Fibroblast of skin of back (primary cell): ENCODE measurements at regions not wholly inside any gene's neighbourhood (a gene's known extent, or its start where the extent isn't known, plus 50 kb on each side); places are given as distances from the start of the nearest gene placed in this dataset.
"Not testable (repeated sequence)": the region's sequence is repeated elsewhere in the genome, so short reads cannot be mapped to it uniquely, and the experiment has no call there.

Source experiments
- DNase-seq: peaks from one replicate; pipeline ENCODE4 v3.0.0-alpha.2; 2013

GRCh38 chr13:21228738-21229137 lies 52.3 kb downstream of the MRPL57 start:
- no peak for DNase-seq

- no peak for DNase-seq
Measured at GRCh38 chr13:21229241-21230024, 53.0 kb downstream of the MRPL57 start.

- DNase-seq: no peak
Measured at GRCh38 chr13:21230516-21230915, 54.1 kb downstream of the MRPL57 start.

- peak; percentile 10 for DNase-seq
Measured at GRCh38 chr13:21231426-21231940, 55.0 kb downstream of the MRPL57 start.

GRCh38 chr13:21232196-21232595 lies 55.7 kb downstream of the MRPL57 start:
- no peak for DNase-seq

- no peak for DNase-seq
Measured at GRCh38 chr13:21232599-21232998, 56.1 kb downstream of the MRPL57 start.

GRCh38 chr13:21233086-21233485 lies 56.6 kb downstream of the MRPL57 start:
- no peak for DNase-seq

GRCh38 chr13:21234526-21234925 lies 58.1 kb downstream of the MRPL57 start:
- no peak for DNase-seq

GRCh38 chr13:21235174-21235573 lies 58.7 kb downstream of the MRPL57 start:
- DNase-seq: no peak

- DNase-seq: no peak
Measured at GRCh38 chr13:21237081-21237480, 60.6 kb downstream of the MRPL57 start.

GRCh38 chr13:21238267-21238666 lies 61.8 kb downstream of the MRPL57 start:
- no peak for DNase-seq

- peak; percentile 71 for DNase-seq
Measured at GRCh38 chr13:21240586-21240985, 64.1 kb downstream of the MRPL57 start.

- DNase-seq: no peak
Measured at GRCh38 chr13:21242236-21242635, 65.8 kb downstream of the MRPL57 start.

- no peak for DNase-seq
Measured at GRCh38 chr13:21243045-21243897, 66.8 kb downstream of the MRPL57 start.

GRCh38 chr13:21243898-21244184 lies 67.4 kb downstream of the MRPL57 start:
- not testable (repeated sequence) for DNase-seq

GRCh38 chr13:21246761-21247452 lies 70.4 kb downstream of the MRPL57 start:
- DNase-seq: no peak

- no peak for DNase-seq
Measured at GRCh38 chr13:21256351-21256761, 79.9 kb downstream of the MRPL57 start.

- no peak for DNase-seq
Measured at GRCh38 chr13:21256891-21257290, 80.4 kb downstream of the MRPL57 start.

GRCh38 chr13:21259571-21260455 lies 83.4 kb downstream of the MRPL57 start:
- DNase-seq: no peak

GRCh38 chr13:21260561-21261290 lies 84.3 kb downstream of the MRPL57 start:
- not testable (repeated sequence) for DNase-seq

- not testable (repeated sequence) for DNase-seq
Measured at GRCh38 chr13:21261487-21262216, 85.2 kb downstream of the MRPL57 start.
